SU-DHL-6 (cell line): ENCODE measurements at regions not wholly inside any gene's neighbourhood (a gene's known extent, or its start where the extent isn't known, plus 50 kb on each side); places are given as distances from the start of the nearest gene placed in this dataset.

ENCODE experiments used
- H2AFZ ChIP-seq: fragments of 200-600 bp; sonication (generic); 2 replicates; pipeline ENCODE4 v1.6.1; 2014; ENCODE audit warnings: low read depth, mild to moderate bottlenecking, moderate library complexity, mixed read lengths, antibody characterized with exemption, low read length; ENCODE audit not compliant: severe bottlenecking
- H3F3A ChIP-seq: fragments of 200-600 bp; shearing (Covaris generic); 2 replicates; pipeline ENCODE4 v1.6.0; 2016; ENCODE audit warnings: antibody characterized with exemption, mild to moderate bottlenecking; ENCODE audit not compliant: insufficient read depth
- H3K27ac ChIP-seq: fragments of 200-600 bp; sonication (generic); 2 replicates; pipeline ENCODE4 v1.5.1; 2016; ENCODE audit warnings: low read depth, mild to moderate bottlenecking, low read length, moderate library complexity, mixed read lengths
- H3K27me3 ChIP-seq: fragments of 200-600 bp; sonication (generic), shearing (Covaris generic); 2 replicates; pipeline ENCODE4 v1.6.0; 2014; ENCODE audit warnings: mild to moderate bottlenecking, low read length
- H3K36me3 ChIP-seq: fragments of 200-600 bp; sonication (generic); 2 replicates; pipeline ENCODE4 v1.6.1; 2014; ENCODE audit warnings: mild to moderate bottlenecking, low read length, mixed read lengths
- H3K4me2 ChIP-seq: fragments of 300-600, 200-600 bp; shearing (Covaris generic), sonication (generic); 2 replicates; pipeline ENCODE4 v1.6.0; 2014; ENCODE audit warnings: low read length, low read depth, mild to moderate bottlenecking; ENCODE audit not compliant: poor library complexity, severe bottlenecking
- H3K4me3 ChIP-seq: fragments of 200-600 bp; sonication (generic); 2 replicates; pipeline ENCODE4 v1.5.1; 2014; ENCODE audit warnings: antibody characterized with exemption, low read length, mild to moderate bottlenecking, mixed read lengths; ENCODE audit not compliant: insufficient read depth, poor library complexity, severe bottlenecking
- H3K79me2 ChIP-seq: fragments of 200-600 bp; sonication (generic); 2 replicates; pipeline ENCODE4 v1.6.1; 2014; ENCODE audit warnings: mild to moderate bottlenecking, low read length, moderate library complexity; ENCODE audit not compliant: insufficient read depth
- H3K9ac ChIP-seq: fragments of 200-600 bp; sonication (generic); 2 replicates; pipeline ENCODE4 v1.7.0; 2014; ENCODE audit warnings: mild to moderate bottlenecking, low read length
- H3K9me2 ChIP-seq: fragments of 200-600 bp; sonication (generic); replicated peaks from 2 replicates; pipeline ENCODE4 v1.6.1; 2014; ENCODE audit warnings: low read length; ENCODE audit not compliant: insufficient read depth
- H3K9me3 ChIP-seq: fragments of 200-600 bp; sonication (generic); 2 replicates; pipeline ENCODE4 v1.6.1; 2014; ENCODE audit warnings: low read length, mixed read lengths; ENCODE audit not compliant: insufficient read depth
- H4K20me1 ChIP-seq: fragments of 200-600 bp; sonication (generic); 2 replicates; pipeline ENCODE4 v1.6.1; 2014; ENCODE audit warnings: low read depth, mild to moderate bottlenecking, antibody characterized with exemption, low read length, moderate library complexity, mixed read lengths
- EZH2phosphoT487 ChIP-seq: fragments of 200-600 bp; sonication (generic), shearing (Covaris generic); conservative IDR thresholded peaks from 2 replicates; pipeline ENCODE4 v1.6.1; 2018; ENCODE audit warnings: mild to moderate bottlenecking, antibody characterized with exemption, low read length, moderate library complexity, mixed read lengths
- TF ChIP-seq, protein P1 (sequence below): fragments of 200-600 bp; sonication (generic); IDR thresholded peaks from one replicate; pipeline ENCODE4 v1.5.1; 2017; ENCODE audit warnings: antibody characterized with exemption, mild to moderate bottlenecking, low read length, moderate library complexity; ENCODE audit not compliant: insufficient read depth, poor library complexity, severe bottlenecking

DNA sequence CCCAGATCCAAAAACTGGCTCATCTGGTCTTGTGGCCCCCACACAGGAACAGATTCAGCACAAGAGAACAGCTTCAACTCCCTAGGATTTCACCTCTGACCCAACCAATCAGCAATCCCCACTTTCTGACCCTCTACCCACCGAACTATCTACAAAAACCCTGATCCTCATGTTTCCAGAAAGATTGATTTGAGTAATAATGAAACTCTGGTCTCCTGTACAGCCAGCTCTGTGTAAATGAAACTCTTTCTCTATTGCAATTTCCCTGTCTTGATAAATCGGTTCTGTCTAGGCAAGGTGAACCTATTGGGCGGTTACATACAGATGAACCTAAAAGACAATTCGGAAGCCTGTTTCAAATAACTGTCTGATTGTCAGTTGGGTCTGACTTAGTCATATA is 847.6 kb upstream of the ALCAM start:
- Histone ChIP-seq H3K27ac (peak overlapping the region; percentile 94), H3K36me3 (peaks cover 44% of the 10 kb centered on the region), H3K4me2 (peak overlapping the region; percentile 92), H3K9me2 (no peaks in the 10 kb centered on the region), H3K9me3 (peaks cover 4% of the 10 kb centered on the region; the same call in 1 of the 2 replicates), H4K20me1 (no peaks in the 10 kb centered on the region), H3K9ac (peak overlapping the region; percentile 59), H3K27me3 (no peaks in the 10 kb centered on the region), H2AFZ (peak overlapping the region; percentile 8), H3K79me2 (peaks cover 22% of the 10 kb centered on the region), H3K4me3 (peak overlapping the region; percentile 45), H3F3A (peaks cover 26% of the 10 kb centered on the region)
- TF ChIP-seq EZH2phosphoT487: no peak
- TF ChIP-seq, protein P1, sequence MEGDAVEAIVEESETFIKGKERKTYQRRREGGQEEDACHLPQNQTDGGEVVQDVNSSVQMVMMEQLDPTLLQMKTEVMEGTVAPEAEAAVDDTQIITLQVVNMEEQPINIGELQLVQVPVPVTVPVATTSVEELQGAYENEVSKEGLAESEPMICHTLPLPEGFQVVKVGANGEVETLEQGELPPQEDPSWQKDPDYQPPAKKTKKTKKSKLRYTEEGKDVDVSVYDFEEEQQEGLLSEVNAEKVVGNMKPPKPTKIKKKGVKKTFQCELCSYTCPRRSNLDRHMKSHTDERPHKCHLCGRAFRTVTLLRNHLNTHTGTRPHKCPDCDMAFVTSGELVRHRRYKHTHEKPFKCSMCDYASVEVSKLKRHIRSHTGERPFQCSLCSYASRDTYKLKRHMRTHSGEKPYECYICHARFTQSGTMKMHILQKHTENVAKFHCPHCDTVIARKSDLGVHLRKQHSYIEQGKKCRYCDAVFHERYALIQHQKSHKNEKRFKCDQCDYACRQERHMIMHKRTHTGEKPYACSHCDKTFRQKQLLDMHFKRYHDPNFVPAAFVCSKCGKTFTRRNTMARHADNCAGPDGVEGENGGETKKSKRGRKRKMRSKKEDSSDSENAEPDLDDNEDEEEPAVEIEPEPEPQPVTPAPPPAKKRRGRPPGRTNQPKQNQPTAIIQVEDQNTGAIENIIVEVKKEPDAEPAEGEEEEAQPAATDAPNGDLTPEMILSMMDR: no peak

GRCh38 chr3:104519468-104520227 is 847.1 kb upstream of the ALCAM start:
- no peaks in the 10 kb centered on the region for H3K9me3 ChIP-seq
- peak overlapping the region; percentile 8 for H2AFZ ChIP-seq
- H3K4me2 ChIP-seq: peak overlapping the region; percentile 92

DNA sequence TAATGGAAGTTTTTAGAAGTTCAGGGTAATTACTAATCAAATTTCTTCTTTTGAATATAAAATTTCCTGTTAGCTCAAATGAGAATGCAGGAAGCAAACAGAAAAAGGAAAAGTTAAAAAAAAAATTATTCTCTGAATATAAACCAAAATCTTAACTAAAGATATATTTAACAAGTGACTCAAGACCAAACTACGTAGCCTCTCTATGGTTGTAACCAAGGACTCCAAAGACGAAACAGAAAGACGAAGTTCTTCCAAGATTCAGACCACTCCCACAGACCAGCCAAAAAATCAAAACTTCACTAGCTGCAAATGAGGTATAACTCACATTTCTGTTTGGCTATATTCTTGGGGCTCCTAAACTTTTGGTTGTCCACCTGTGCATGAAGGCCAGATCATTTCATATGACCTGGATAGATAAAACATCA is 846.5 kb upstream of the ALCAM start:
- Histone ChIP-seq H3K9ac (peak overlapping the region; percentile 59), H3F3A (peaks cover 33% of the 10 kb centered on the region), H4K20me1 (no peaks in the 10 kb centered on the region), H2AFZ (peak overlapping the region; percentile 8), H3K27me3 (no peaks in the 10 kb centered on the region), H3K9me2 (no peaks in the 10 kb centered on the region), H3K27ac (peak overlapping the region; percentile 94), H3K79me2 (peaks cover 30% of the 10 kb centered on the region), H3K36me3 (peaks cover 32% of the 10 kb centered on the region), H3K9me3 (no peaks in the 10 kb centered on the region), H3K4me3 (peak overlapping the region; percentile 45), H3K4me2 (peak overlapping the region; percentile 92)
- no peak for TF ChIP-seq EZH2phosphoT487
- TF ChIP-seq, protein P1: no peak

More at GRCh38 chr3:104519468-104520227, 847.1 kb upstream of the ALCAM start:
- Histone ChIP-seq H3F3A (peaks cover 28% of the 10 kb centered on the region), H3K27ac (peak overlapping the region; percentile 94), H3K9ac (peak overlapping the region; percentile 59), H4K20me1 (no peaks in the 10 kb centered on the region), H3K79me2 (peaks cover 24% of the 10 kb centered on the region), H3K27me3 (no peaks in the 10 kb centered on the region), H3K9me2 (no peaks in the 10 kb centered on the region), H3K4me3 (peak overlapping the region; percentile 45), H3K36me3 (peaks cover 38% of the 10 kb centered on the region)
- no peak for TF ChIP-seq EZH2phosphoT487
